Sigmoid colon (tissue), 4 donors: ENCODE measurements at regions not wholly inside any gene's neighbourhood (a gene's known extent, or its start where the extent isn't known, plus 50 kb on each side); places are given as distances from the start of the nearest gene placed in this dataset.

ENCODE experiments used
- CTCF ChIP-seq, 4 experiments: fragments of 450-650 bp in 3 of 4; fragments of 200-600 bp in 1 of 4; IDR thresholded peaks; one replicate each; pipeline ENCODE4 v1.5.1; 2016 to 2019; ENCODE audit warnings: antibody characterized with exemption in 4 of 4, mild to moderate bottlenecking in 3 of 4, moderate library complexity in 2 of 4
- EP300 ChIP-seq, 4 donors: sonication (generic); formaldehyde crosslinking; IDR thresholded peaks; one replicate each; pipeline ENCODE4 v1.6.1; 2017; ENCODE audit warnings: antibody characterized with exemption in 4 of 4
- POLR2A ChIP-seq, 2 donors: fragments of 450-650 bp; IDR thresholded peaks; one replicate each; pipeline ENCODE4 v1.6.1; 2016; ENCODE audit warnings: antibody characterized with exemption in 2 of 2, mild to moderate bottlenecking in 2 of 2, moderate library complexity in 2 of 2

DNA sequence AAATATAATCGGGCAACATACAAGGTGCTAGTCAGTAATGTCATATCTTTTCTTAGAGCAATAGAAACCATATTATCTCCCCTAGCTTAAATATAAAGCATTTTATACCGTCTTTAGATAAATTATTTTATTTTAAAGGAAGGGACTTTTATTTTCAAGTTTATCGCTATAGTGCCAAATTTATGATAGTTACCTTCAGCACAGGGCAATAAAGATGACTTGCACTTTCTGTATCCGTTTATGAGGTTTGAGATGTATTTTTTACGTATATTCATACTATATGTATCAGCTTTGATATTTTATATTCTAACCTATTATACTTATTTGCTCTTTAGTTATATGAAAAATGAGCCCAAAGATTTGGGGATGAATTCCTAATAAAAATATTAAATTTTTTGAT, 61.6 kb upstream of the CARD18 start:
- no peak for TF ChIP-seq CTCF (IDR thresholded peaks at IDR 0.05)
- no peak for TF ChIP-seq POLR2A (IDR thresholded peaks at IDR 0.05)
- TF ChIP-seq EP300 (IDR thresholded peaks at IDR 0.05), result no peak
